ENCODE measurements at regions not wholly inside any gene's neighbourhood (a gene's known extent, or its start where the extent isn't known, plus 50 kb on each side); places are given as distances from the start of the nearest gene placed in this dataset.

- H4K20me1 ChIP-seq (ENCODE audit: insufficient read depth), result no peaks in the 10 kb centered on the region
- no peak overlapping the region for H2AFZ ChIP-seq (ENCODE audit: low read depth, low read length, poor library complexity, severe bottlenecking)
- no peak overlapping the region for H3K9ac ChIP-seq (ENCODE audit: low read length)
- no peak for TF ChIP-seq ZBTB33 (IDR thresholded peaks at IDR 0.05; ENCODE audit: extremely low read depth, insufficient replicate concordance, low read length)
- TF ChIP-seq ZFX (IDR thresholded peaks at IDR 0.05), result no peak
- no peak for TF ChIP-seq JUND (IDR thresholded peaks at IDR 0.05)
- no peak for TF ChIP-seq ATF3 (IDR thresholded peaks at IDR 0.05)
- no peak for TF ChIP-seq SP1 (IDR thresholded peaks at IDR 0.05; ENCODE audit: low read depth)
- no peak for TF ChIP-seq ZNF274 (IDR thresholded peaks at IDR 0.05; ENCODE audit: low read depth, low read length)
- no peak for TF ChIP-seq RAD21 (IDR thresholded peaks at IDR 0.05; ENCODE audit: low read depth)
- no peak for TF ChIP-seq CEBPB (IDR thresholded peaks at IDR 0.05; ENCODE audit: low read depth)
- TF ChIP-seq SRF (IDR thresholded peaks at IDR 0.05; ENCODE audit: low read depth), result no peak
- no peak for TF ChIP-seq MAX (IDR thresholded peaks at IDR 0.05)
- TF ChIP-seq ELF1 (IDR thresholded peaks at IDR 0.05; ENCODE audit: borderline replicate concordance, low read depth), result no peak
- no peak for TF ChIP-seq POLR2AphosphoS5 (IDR thresholded peaks at IDR 0.05; ENCODE audit: low read depth, low read length)
- no peak for TF ChIP-seq YY1 (IDR thresholded peaks at IDR 0.05; ENCODE audit: extremely low read depth, insufficient replicate concordance, low read depth, low read length)
- TF ChIP-seq CTCF (IDR thresholded peaks at IDR 0.05 in 2 of 3, conservative IDR thresholded peaks at IDR 0.05 in 1 of 3; ENCODE audit: borderline replicate concordance in 1 of 3, insufficient read depth in 1 of 3, low read depth in 2 of 3, low read length in 2 of 3), result no peak
- TF ChIP-seq REST (IDR thresholded peaks at IDR 0.05; ENCODE audit: low read depth), result no peak
- no peak for TF ChIP-seq POLR2A (IDR thresholded peaks at IDR 0.05; ENCODE audit: borderline replicate concordance, extremely low read depth, insufficient read depth, insufficient read length)
- no peak for TF ChIP-seq TCF7L2 (IDR thresholded peaks at IDR 0.05; ENCODE audit: borderline replicate concordance, extremely low read depth, insufficient read depth, insufficient read length)
- TF ChIP-seq CBX3 (IDR thresholded peaks at IDR 0.05; ENCODE audit: low read depth), result no peak
- no peak for TF ChIP-seq EZH2 (IDR thresholded peaks at IDR 0.05)
- intact Hi-C loops (cut with micrococcal nuclease), result no loop called here
- no peak for DNase-seq (ENCODE audit: low read depth, low spot score)
- no peaks in the 10 kb centered on the region for H3K9me3 ChIP-seq (ENCODE audit: control insufficient read depth in 1 of 2, insufficient read depth in 1 of 2, low read depth in 1 of 2, low read length in 2 of 2)
- POLR2A ChIA-PET, result no interaction called here
- H3K4me2 ChIP-seq (ENCODE audit: low read length), result no peak overlapping the region
- BruUV-seq (replicated peaks), result no TSS peak
- no peaks in the 10 kb centered on the region for H3K27me3 ChIP-seq (ENCODE audit: insufficient read depth, low read length)
- no peak overlapping the region for H3K27ac ChIP-seq (ENCODE audit: low read depth, low read length)
- no peaks in the 10 kb centered on the region for H3K79me2 ChIP-seq (ENCODE audit: insufficient read depth, low read length)
- no peak overlapping the region for H3K4me3 ChIP-seq (replicated peaks in 1 of 2; ENCODE audit: low read depth in 1 of 2, low read length in 2 of 2)
- no peaks in the 10 kb centered on the region for H3K36me3 ChIP-seq (ENCODE audit: control insufficient read depth in 1 of 2, insufficient read depth in 2 of 2, low read length in 2 of 2)
- RAD21 ChIA-PET (ENCODE audit: low non-redundant PET in 1 of 2, low total read pairs in 2 of 2, uncharacterized antibody in 2 of 2, unreplicated experiment in 2 of 2), result no interaction called here
- CTCF ChIA-PET, result no interaction called here
- no peak for ATAC-seq
- no peaks in the 10 kb centered on the region for H3K4me1 ChIP-seq (ENCODE audit: control insufficient read depth in 1 of 2, insufficient read depth in 2 of 2, low read length in 2 of 2)
- no peaks in the 10 kb centered on the region for H3K9me2 ChIP-seq (ENCODE audit: insufficient read depth)
Observed at GRCh38 chr16:73209190-73209589, 161.3 kb upstream of the ZFHX3 start.
